IPS-20b (cell line): ENCODE measurements at regions not wholly inside any gene's neighbourhood (a gene's known extent, or its start where the extent isn't known, plus 50 kb on each side); places are given as distances from the start of the nearest gene placed in this dataset.
"Not testable (repeated sequence)": the region's sequence is repeated elsewhere in the genome, so short reads cannot be mapped to it uniquely, and the experiment has no call there.

Experiments
- H3K27ac ChIP-seq: one replicate; pipeline ENCODE4 v1.5.1; 2013; ENCODE audit warnings: low read length
- H3K27me3 ChIP-seq: 2 replicates; pipeline ENCODE4 v1.6.1; 2013; ENCODE audit warnings: mild to moderate bottlenecking, low read length, inconsistent platforms; ENCODE audit not compliant: insufficient read depth
- H3K36me3 ChIP-seq: 2 replicates; pipeline ENCODE4 v1.6.1; 2013; ENCODE audit warnings: low read depth, mild to moderate bottlenecking, inconsistent platforms, low read length, moderate library complexity; ENCODE audit not compliant: insufficient read depth
- H3K4me1 ChIP-seq: 2 replicates; pipeline ENCODE4 v1.6.1; 2013; ENCODE audit warnings: mild to moderate bottlenecking, control low read depth, inconsistent platforms, low read length, moderate library complexity; ENCODE audit not compliant: insufficient read depth
- H3K4me3 ChIP-seq: 2 replicates; pipeline ENCODE4 v1.5.1; 2013; ENCODE audit warnings: mild to moderate bottlenecking, low read length, inconsistent platforms
- H3K9ac ChIP-seq: 2 replicates; pipeline ENCODE4 v1.6.1; 2013; ENCODE audit warnings: low read depth, mild to moderate bottlenecking, inconsistent platforms, low read length, moderate library complexity
- H3K9me3 ChIP-seq: 2 replicates; pipeline ENCODE4 v1.6.1; 2013; ENCODE audit warnings: mild to moderate bottlenecking, low read depth, low read length, inconsistent platforms; ENCODE audit not compliant: insufficient read depth

DNA sequence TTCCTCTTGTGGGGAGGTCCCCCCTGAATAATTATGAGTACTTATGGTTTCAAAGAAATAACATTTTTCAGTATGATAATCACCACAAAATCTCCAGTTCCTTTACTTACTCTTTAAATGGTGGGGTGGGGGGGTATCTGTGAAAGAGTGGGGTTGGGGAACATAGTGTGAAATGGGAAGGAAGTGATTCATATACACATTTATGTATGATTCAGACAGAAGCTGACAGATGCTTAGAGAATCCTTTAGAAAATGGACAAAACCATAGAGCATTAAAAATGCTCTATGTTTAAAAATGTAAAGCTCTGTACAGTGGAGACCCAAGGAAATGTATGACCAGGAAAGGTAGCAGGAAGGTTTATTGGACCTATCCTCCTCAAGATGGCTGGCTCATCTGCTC is 267.5 kb upstream of the GRIA1 start:
- no peaks in the 10 kb centered on the region for H3K4me1 ChIP-seq
- H3K36me3 ChIP-seq: no peaks in the 10 kb centered on the region
- no peak overlapping the region for H3K9ac ChIP-seq
- no peak overlapping the region for H3K4me3 ChIP-seq
- no peaks in the 10 kb centered on the region for H3K27me3 ChIP-seq
- peaks cover 4% of the 10 kb centered on the region; the same call in 1 of the 2 replicates for H3K9me3 ChIP-seq
- no peak overlapping the region for H3K27ac ChIP-seq

DNA sequence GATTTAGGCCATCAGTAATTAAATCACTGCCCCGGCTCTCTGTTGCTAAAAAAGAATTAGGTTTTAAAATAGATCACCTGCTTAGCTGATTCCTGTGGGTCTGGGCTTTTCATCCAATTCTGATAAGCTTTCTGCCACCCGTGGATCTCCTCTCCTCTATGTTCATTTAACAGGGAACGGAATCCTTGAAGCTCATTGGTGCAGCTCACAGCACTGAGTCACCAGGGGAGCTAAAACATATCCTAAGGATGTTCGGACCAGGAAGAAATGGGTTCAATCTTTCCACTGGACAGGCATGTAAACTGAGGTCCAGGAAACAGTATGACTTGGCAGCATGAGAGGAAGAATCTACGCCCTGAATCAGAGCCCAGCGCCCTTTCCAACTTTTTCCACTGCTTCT is 267.1 kb upstream of the GRIA1 start:
- H3K4me1 ChIP-seq: no peaks in the 10 kb centered on the region
- H3K9ac ChIP-seq: no peak overlapping the region
- H3K27me3 ChIP-seq: no peaks in the 10 kb centered on the region
- 0 out of 2 replicates have a peak, but pooled peaks cover 2% of the 10 kb centered on the region for H3K9me3 ChIP-seq
- no peak overlapping the region for H3K27ac ChIP-seq
- H3K4me3 ChIP-seq: no peak overlapping the region
- no peaks in the 10 kb centered on the region for H3K36me3 ChIP-seq

DNA sequence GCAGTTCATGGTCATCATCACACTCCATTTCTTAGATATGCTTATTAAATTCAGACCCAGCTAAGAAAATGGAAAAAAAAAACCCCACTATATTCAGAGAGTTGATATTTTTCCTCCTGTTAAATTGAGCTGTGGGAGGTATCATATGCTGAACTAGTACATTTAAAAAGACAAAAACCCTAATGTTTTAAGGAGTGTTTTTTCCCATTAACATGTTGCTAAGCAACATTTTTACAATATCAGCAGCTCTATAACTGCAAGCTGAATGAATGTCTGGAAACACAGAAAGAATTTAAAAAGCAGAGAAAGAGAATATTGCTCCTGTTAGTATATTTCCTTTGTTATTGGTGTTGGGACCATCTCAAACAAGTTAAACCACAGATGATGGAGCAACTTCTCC is 265.8 kb upstream of the GRIA1 start:
- no peaks in the 10 kb centered on the region for H3K9me3 ChIP-seq

DNA sequence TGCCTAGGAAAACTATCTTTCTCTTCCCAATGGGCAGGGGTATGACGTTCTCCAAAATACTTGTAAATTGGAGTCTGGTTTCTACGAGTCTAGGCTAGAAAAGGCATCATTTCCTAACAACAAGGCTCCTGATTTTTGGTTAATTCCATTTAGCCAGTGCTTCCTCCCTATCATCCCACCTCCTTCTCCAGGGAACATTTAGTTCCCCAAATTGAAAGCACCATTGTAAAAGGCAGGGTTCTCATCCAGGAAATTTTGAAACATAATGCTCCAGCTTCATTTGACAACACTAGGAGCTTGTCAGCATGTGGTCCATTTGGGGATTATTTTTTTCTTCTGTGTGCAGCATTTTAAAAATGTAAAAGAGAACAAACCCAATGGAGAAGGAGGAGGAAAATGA is 256.5 kb upstream of the GRIA1 start:
- no peaks in the 10 kb centered on the region for H3K4me1 ChIP-seq
- H3K27ac ChIP-seq: no peak overlapping the region
- H3K4me3 ChIP-seq: no peak overlapping the region
- H3K9ac ChIP-seq: no peak overlapping the region
- H3K36me3 ChIP-seq: no peaks in the 10 kb centered on the region
- H3K9me3 ChIP-seq: no peaks in the 10 kb centered on the region
- H3K27me3 ChIP-seq: no peaks in the 10 kb centered on the region

More for the DNA sequence above, 265.8 kb upstream of the GRIA1 start:
- H3K27ac ChIP-seq: no peak overlapping the region
- no peaks in the 10 kb centered on the region for H3K27me3 ChIP-seq
- H3K9ac ChIP-seq: no peak overlapping the region
- no peaks in the 10 kb centered on the region for H3K36me3 ChIP-seq
- no peaks in the 10 kb centered on the region for H3K4me1 ChIP-seq
- H3K4me3 ChIP-seq: no peak overlapping the region

DNA sequence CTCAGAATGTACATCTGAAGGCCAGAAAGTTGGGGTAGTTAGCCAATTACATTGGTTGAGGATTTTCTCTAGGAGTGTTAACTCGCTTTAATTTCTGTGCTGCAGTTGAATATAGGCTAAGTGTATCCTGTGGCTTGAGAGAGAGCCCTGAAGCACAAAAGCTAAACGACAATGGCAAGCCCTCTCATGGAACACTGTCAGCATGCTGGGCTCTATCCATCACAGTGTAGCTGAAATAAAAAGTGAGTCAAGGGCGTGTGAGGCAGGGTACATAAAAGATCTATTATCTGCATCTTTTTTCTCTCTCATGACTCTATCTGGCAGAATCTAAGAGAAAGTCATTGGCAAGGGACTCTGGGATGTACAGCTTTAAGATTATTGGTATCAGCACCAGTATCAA is 254.2 kb upstream of the GRIA1 start:
- Histone ChIP-seq H3K4me1 (no peaks in the 10 kb centered on the region), H3K27ac (no peak overlapping the region), H3K36me3 (no peaks in the 10 kb centered on the region), H3K9me3 (no peaks in the 10 kb centered on the region), H3K4me3 (no peak overlapping the region), H3K9ac (no peak overlapping the region), H3K27me3 (no peaks in the 10 kb centered on the region)

DNA sequence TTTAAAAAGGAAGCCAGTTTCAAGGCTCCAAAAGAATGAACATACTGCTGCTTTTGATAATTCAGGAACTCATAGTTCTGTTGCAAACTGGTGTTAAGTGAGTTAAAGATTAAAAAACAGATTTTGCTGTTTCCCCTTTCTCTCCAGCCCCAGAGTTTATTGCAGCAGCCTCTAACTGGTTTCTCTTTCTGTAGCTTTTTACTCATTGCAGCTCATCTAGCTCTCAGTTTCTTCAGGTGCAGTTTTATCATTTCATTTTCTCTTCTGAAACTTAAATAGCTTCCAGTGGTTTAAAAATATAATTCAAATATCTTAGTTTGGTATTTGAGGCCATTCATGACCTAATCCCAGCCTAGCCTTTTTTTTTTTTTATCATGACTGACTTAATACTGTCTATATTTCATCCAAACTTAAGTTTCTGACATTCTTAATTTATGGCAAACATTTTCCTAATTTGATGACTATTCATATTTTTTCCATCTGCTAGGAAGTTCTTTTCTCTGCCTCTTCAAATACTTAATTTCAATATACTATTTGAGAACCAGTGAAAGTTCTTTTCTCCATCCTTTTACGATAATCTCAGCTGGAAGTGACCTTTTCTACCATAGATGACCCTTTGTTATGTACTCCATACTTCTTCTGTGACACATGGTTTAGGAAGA is 252.7 kb upstream of the GRIA1 start:
- Histone ChIP-seq H3K27me3 (no peaks in the 10 kb centered on the region), H3K4me3 (no peak overlapping the region), H3K36me3 (no peaks in the 10 kb centered on the region), H3K4me1 (no peaks in the 10 kb centered on the region), H3K9ac (no peak overlapping the region), H3K27ac (no peak overlapping the region), H3K9me3 (no peaks in the 10 kb centered on the region)

DNA sequence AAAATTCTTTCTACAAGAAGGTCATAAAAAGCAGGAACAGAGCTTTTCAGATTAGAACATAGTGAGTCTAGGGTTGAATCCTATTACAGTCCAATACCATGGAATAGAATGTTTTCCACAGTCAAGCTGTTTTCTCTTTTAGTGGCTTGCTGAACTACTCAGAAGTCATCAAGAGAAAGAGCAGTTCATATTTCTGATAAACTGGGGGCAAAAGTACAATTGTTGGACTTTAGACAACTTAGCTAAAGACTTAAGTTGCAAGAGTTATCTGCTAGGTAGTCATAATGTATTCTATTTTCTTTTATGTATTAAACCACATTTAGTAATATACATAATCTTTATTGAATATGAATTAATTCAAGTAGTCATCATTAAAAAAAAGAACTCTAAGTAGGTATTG is 233.1 kb upstream of the GRIA1 start:
- Histone ChIP-seq H3K4me1 (no peaks in the 10 kb centered on the region), H3K27me3 (no peaks in the 10 kb centered on the region), H3K9ac (no peak overlapping the region), H3K4me3 (no peak overlapping the region), H3K36me3 (no peaks in the 10 kb centered on the region), H3K9me3 (no peaks in the 10 kb centered on the region), H3K27ac (no peak overlapping the region)

DNA sequence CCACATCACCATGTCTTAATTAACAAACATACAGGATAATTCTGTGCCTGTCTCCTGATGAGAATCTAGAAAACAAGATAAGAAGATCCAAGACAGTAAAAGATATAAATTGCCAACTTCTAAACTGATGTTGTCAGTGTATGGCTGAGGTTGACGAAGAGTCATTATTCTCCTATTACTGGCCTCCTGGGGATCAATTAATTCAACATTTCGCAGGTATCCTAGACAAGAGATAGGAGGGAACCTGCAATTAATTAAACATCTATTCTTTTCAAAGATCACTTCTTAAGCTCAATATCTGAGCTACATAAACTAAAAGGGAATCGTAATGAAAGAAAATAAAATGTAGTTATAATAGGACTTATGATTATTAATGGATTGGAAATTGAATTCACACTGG is 232.0 kb upstream of the GRIA1 start:
- no peak overlapping the region for H3K4me3 ChIP-seq
- no peaks in the 10 kb centered on the region for H3K4me1 ChIP-seq
- no peaks in the 10 kb centered on the region for H3K9me3 ChIP-seq
- H3K9ac ChIP-seq: no peak overlapping the region
- H3K27me3 ChIP-seq: no peaks in the 10 kb centered on the region
- no peak overlapping the region for H3K27ac ChIP-seq
- no peaks in the 10 kb centered on the region for H3K36me3 ChIP-seq

DNA sequence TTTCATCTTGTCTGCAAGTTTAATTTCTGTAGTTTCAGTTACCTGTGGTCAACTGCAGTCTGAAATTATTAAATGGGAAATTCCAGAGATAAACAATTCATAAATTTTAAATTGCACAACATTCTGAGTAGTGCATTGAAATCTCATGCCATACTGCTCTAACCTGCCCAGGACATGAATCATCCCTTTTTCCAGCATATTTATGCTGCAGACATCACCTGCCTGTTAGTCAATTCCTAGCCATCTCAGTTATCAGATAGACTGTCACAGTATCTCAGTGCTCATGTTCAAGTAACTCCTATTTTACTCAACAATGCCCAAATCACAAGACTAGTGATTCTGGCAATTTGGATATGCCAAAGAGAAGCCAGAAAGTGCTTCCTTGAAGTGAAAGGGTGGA is 223.0 kb upstream of the GRIA1 start:
- H3K36me3 ChIP-seq: no peaks in the 10 kb centered on the region
- no peaks in the 10 kb centered on the region for H3K27me3 ChIP-seq
- no peak overlapping the region for H3K27ac ChIP-seq
- H3K4me3 ChIP-seq: no peak overlapping the region
- H3K9ac ChIP-seq: no peak overlapping the region
- H3K9me3 ChIP-seq: no peaks in the 10 kb centered on the region
- H3K4me1 ChIP-seq: no peaks in the 10 kb centered on the region

DNA sequence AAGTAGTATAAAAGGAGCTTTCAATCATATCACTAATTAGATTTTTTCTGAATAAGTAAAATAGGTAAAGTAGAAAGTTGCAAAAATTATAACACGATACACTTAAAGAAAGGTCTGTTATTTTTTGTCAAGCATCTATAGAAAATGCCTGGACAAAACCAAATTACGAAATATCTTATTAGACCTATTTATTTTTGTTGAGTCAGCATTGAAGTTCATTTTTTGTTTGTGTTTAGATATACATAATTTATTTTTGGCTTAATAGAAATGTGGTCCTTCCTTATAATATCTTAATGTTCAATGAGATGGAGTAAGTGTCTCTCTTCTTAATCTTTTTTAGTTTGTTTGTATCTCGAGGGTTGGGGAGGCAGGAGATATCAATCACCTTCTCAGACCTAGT is 214.8 kb upstream of the GRIA1 start:
- Histone ChIP-seq H3K4me1 (no peaks in the 10 kb centered on the region), H3K27me3 (no peaks in the 10 kb centered on the region), H3K4me3 (no peak overlapping the region), H3K36me3 (no peaks in the 10 kb centered on the region), H3K9ac (no peak overlapping the region), H3K27ac (no peak overlapping the region), H3K9me3 (no peaks in the 10 kb centered on the region)

DNA sequence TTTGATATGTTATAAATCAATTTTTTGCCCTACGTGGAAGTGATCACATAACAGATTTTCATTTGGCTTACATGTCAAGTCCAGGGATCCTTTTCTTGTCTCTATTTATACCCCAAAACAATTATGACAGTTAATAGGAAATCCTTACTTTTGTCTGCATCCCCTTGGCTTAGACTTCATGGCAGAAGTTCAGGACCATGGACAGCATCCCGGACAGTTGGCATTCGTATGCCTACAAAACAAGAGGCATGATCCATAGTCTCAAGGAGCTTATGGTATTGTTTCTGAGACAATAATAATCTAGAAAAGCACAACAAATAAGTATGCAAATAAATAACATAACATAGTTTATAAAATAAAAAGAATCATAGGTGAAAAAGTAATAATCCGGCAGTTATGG is 214.3 kb upstream of the GRIA1 start:
- H3K9me3 ChIP-seq: no peaks in the 10 kb centered on the region
- H3K4me1 ChIP-seq: no peaks in the 10 kb centered on the region
- H3K9ac ChIP-seq: no peak overlapping the region
- no peaks in the 10 kb centered on the region for H3K36me3 ChIP-seq
- no peaks in the 10 kb centered on the region for H3K27me3 ChIP-seq
- H3K4me3 ChIP-seq: no peak overlapping the region
- H3K27ac ChIP-seq: no peak overlapping the region

DNA sequence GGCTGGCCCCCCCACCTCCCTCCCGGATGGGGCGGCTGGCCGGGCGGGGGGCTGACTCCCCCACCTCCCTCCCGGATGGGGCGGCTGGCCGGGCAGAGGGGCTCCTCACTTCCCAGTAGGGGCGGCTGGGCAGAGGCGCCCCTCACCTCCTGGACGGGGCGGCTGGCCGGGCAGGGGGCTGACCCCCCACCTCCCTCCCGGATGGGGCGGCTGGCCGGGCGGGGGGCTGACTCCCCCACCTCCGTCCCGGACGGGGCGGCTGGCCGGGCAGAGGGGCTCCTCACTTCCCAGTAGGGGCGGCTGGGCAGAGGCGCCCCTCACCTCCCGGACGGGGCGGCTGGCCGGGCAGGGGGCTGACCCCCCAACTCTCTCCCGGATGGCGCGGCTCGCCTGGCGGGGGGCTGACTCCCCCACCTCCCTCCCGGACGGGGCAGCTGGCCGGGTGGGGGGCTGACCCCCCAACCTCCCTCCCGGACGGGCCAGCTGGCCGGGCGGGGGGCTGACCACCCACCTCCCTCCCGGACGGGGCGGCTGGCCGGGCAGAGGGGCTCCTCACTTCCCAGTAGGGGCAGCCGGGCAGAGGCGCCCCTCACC is 194.1 kb upstream of the GRIA1 start:
- H3K36me3 ChIP-seq, H3K27ac ChIP-seq, H3K27me3 ChIP-seq, H3K9me3 ChIP-seq, H3K4me1 ChIP-seq, H3K9ac ChIP-seq, H3K4me3 ChIP-seq: not testable (repeated sequence)
